Astrocyte (in vitro differentiated cells and primary cell): ENCODE measurements at regions not wholly inside any gene's neighbourhood (a gene's known extent, or its start where the extent isn't known, plus 50 kb on each side); places are given as distances from the start of the nearest gene placed in this dataset.

Experiments
- CTCF ChIP-seq: IDR thresholded peaks from 2 replicates; pipeline ENCODE4 v1.5.1; 2011; ENCODE audit warnings: low read depth, mild to moderate bottlenecking, inconsistent platforms, low read length, moderate library complexity; ENCODE audit not compliant: insufficient read depth
- EZH2 ChIP-seq: IDR thresholded peaks from 2 replicates; pipeline ENCODE4 v1.6.1; 2012; ENCODE audit warnings: mild to moderate bottlenecking, low read length, inconsistent platforms; ENCODE audit not compliant: insufficient read depth

GRCh38 chr6:77178821-77179220, 284.5 kb downstream of the HTR1B start:
- TF ChIP-seq CTCF (no peak), EZH2 (no peak)
